OCI-LY7 (cell line): ENCODE measurements at regions not wholly inside any gene's neighbourhood (a gene's known extent, or its start where the extent isn't known, plus 50 kb on each side); places are given as distances from the start of the nearest gene placed in this dataset.

Experiments used
- BruUV-seq: library from RNA; stranded (reverse); fragments of 400-500 nt; replicated peaks from 2 replicates; lab custom pipeline; 2021; lab: Mats Ljungman, UMichigan
- CTCF ChIA-PET: fragments of 300-600 bp; sonication (Branson Sonifier 250); formaldehyde crosslinking; loops from one replicate; lab custom pipeline; 2022; ENCODE audit warnings: antibody characterized with exemption; ENCODE audit not compliant: unreplicated experiment; lab: Charles Lee
- POLR2A ChIA-PET: fragments of 300-600 bp; sonication (Branson Sonifier 250); formaldehyde crosslinking; loops from one replicate; lab custom pipeline; 2022; ENCODE audit warnings: antibody characterized with exemption; lab: Charles Lee
- DNase-seq: peaks from one replicate; pipeline ENCODE4 v3.0.0-alpha.2; 2015; ENCODE audit warnings: low spot score
- H2AFZ ChIP-seq: fragments of 200-600 bp; sonication (generic), shearing (Covaris generic); 2 replicates; pipeline ENCODE4 v1.6.1; 2014; ENCODE audit warnings: mild to moderate bottlenecking, antibody characterized with exemption, low read length, moderate library complexity
- H3K27ac ChIP-seq: fragments of 200-600 bp; sonication (generic); 2 replicates; pipeline ENCODE4 v1.5.1; 2014; ENCODE audit warnings: mixed run types, low read depth, mild to moderate bottlenecking, moderate library complexity, low read length, inconsistent platforms; ENCODE audit not compliant: poor library complexity, severe bottlenecking
- H3K36me3 ChIP-seq: fragments of 200-600 bp; sonication (generic); 2 replicates; pipeline ENCODE4 v1.6.1; 2014; ENCODE audit warnings: mild to moderate bottlenecking, antibody characterized with exemption, low read length, moderate library complexity, mixed read lengths; ENCODE audit not compliant: insufficient read depth
- H3K4me1 ChIP-seq: fragments of 200-600 bp; sonication (generic); 2 replicates; pipeline ENCODE4 v1.5.1; 2014; ENCODE audit warnings: mild to moderate bottlenecking, low read length; ENCODE audit not compliant: insufficient read depth, poor library complexity, severe bottlenecking
- H3K4me2 ChIP-seq: fragments of 200-600 bp; sonication (generic); 2 replicates; pipeline ENCODE4 v1.6.1; 2014; ENCODE audit warnings: mild to moderate bottlenecking, low read length
- H3K4me3 ChIP-seq: fragments of 200-600 bp; sonication (generic); 2 replicates; pipeline ENCODE4 v1.5.1; 2014; ENCODE audit warnings: mild to moderate bottlenecking, low read depth, low read length; ENCODE audit not compliant: poor library complexity, severe bottlenecking
- H3K79me2 ChIP-seq: fragments of 200-600 bp; sonication (generic); 2 replicates; pipeline ENCODE4 v1.6.1; 2016; ENCODE audit warnings: low read depth, mild to moderate bottlenecking, low read length, moderate library complexity, mixed read lengths; ENCODE audit not compliant: insufficient read depth
- H3K9me2 ChIP-seq: fragments of 200-600 bp; sonication (generic); 2 replicates; pipeline ENCODE4 v1.6.1; 2016; ENCODE audit warnings: mild to moderate bottlenecking, low read length, mixed read lengths; ENCODE audit not compliant: insufficient read depth
- H3K9me3 ChIP-seq: fragments of 200-600 bp; sonication (generic); 2 replicates; pipeline ENCODE4 v1.6.1; 2014; ENCODE audit warnings: mild to moderate bottlenecking, mixed run types, low read length, mixed read lengths
- H4K20me1 ChIP-seq: fragments of 200-600 bp; sonication (generic); 2 replicates; pipeline ENCODE4 v1.6.1; 2014; ENCODE audit warnings: mild to moderate bottlenecking, antibody characterized with exemption, low read length, moderate library complexity, mixed read lengths; ENCODE audit not compliant: insufficient read depth
- EZH2phosphoT487 ChIP-seq: fragments of 200-600 bp; sonication (generic); IDR thresholded peaks from 2 replicates; pipeline ENCODE4 v1.6.1; 2018; ENCODE audit warnings: low read depth, borderline replicate concordance, mild to moderate bottlenecking, mixed run types, antibody characterized with exemption, low read length, moderate library complexity, mixed read lengths
- intact Hi-C: fragments of 100-400 bp; cut with micrococcal nuclease; formaldehyde crosslinking; loops from one replicate; pipeline ENCODE4 v1.10.0; 2022; ENCODE audit not compliant: unreplicated experiment
- TF ChIP-seq, protein P1 (sequence below): fragments of 200-600 bp; sonication (generic); conservative IDR thresholded peaks from 2 replicates; pipeline ENCODE4 v1.5.1; 2014; ENCODE audit warnings: mild to moderate bottlenecking, antibody characterized with exemption, low read length, moderate library complexity, mixed read lengths

DNA sequence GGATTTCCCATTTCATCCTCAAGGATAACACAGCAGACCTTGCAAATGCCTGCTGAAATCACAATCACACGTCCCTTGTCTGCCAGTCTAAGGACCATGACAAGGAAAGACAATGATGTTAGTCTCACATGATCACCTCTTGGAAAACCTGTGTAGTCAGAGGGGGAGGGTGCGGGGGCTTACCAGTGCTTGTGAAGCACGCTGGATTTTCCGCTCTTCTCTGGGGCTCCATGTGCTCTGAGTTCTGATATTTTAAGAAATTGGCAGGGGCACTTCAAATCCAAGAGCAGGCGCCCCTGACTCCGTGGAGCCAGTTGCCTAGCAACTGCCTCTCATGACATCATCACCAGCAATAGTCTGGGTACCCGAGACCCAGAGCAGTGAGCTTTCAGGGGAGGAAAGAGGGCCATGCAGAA lies 200.9 kb upstream of the C14orf180 start:
- Histone ChIP-seq H3K4me3 (no peak overlapping the region), H2AFZ (no peak overlapping the region), H3K4me2 (no peak overlapping the region), H3K36me3 (no peaks in the 10 kb centered on the region), H3K27ac (no peak overlapping the region), H3K4me1 (no peaks in the 10 kb centered on the region), H3K79me2 (no peaks in the 10 kb centered on the region), H3K9me2 (no peaks in the 10 kb centered on the region), H4K20me1 (no peaks in the 10 kb centered on the region), H3K9me3 (no peaks in the 10 kb centered on the region)
- CTCF ChIA-PET = no interaction called here
- no peak for DNase-seq
- intact Hi-C loops = no loop called here
- POLR2A ChIA-PET = interaction anchor here (0.5 kb wide), 1 partner anchor 1171 kb away, joined by 3 read pairs; no protein-coding TSS in a partner anchor
- no TSS peak for BruUV-seq
- TF ChIP-seq, protein P1, sequence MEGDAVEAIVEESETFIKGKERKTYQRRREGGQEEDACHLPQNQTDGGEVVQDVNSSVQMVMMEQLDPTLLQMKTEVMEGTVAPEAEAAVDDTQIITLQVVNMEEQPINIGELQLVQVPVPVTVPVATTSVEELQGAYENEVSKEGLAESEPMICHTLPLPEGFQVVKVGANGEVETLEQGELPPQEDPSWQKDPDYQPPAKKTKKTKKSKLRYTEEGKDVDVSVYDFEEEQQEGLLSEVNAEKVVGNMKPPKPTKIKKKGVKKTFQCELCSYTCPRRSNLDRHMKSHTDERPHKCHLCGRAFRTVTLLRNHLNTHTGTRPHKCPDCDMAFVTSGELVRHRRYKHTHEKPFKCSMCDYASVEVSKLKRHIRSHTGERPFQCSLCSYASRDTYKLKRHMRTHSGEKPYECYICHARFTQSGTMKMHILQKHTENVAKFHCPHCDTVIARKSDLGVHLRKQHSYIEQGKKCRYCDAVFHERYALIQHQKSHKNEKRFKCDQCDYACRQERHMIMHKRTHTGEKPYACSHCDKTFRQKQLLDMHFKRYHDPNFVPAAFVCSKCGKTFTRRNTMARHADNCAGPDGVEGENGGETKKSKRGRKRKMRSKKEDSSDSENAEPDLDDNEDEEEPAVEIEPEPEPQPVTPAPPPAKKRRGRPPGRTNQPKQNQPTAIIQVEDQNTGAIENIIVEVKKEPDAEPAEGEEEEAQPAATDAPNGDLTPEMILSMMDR = no peak
- TF ChIP-seq EZH2phosphoT487 = no peak

DNA sequence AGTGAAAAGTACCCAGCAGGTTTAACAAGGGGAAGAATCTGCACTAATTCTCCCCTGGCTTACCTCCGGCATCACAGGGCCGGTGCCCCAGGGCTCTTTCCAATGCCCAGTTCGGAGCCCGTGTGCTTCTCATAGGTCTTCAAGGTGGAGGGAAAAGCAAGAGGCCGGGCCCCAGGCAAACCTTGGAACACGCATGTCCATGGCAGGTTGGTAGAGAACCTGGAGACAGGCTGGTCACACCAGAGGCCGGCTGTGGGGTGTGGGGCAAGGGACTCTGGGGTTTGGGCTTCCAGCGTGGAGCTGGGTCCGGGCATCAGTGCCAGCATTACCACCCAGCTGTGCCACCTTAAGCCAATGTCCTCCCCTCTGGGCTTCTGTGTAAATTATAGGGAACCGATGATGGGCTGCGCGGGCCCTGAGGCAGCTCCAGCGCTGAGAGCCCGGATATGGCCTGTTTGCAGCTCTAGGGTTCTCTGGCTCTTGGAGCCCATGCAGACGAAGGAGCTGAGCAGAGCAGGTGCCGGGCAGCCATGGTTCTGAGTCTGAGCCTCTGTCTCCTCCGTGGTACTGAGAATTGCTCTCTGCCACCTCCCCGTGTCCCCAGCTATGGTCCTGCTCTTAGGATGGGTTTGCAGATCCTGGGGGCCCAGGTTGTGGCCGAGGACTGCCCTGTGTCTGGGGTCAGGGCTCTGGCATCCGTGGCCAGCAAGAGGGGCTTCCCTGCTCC lies 197.0 kb upstream of the C14orf180 start:
- intact Hi-C loops = no loop called here
- no peaks in the 10 kb centered on the region for H4K20me1 ChIP-seq
- ChIA-PET CTCF (no interaction called here), POLR2A (no interaction called here)
- H3K79me2 ChIP-seq = no peaks in the 10 kb centered on the region
- no peak overlapping the region for H3K27ac ChIP-seq
- H3K36me3 ChIP-seq = no peaks in the 10 kb centered on the region
- DNase-seq = no peak
- no peak for TF ChIP-seq EZH2phosphoT487
- TF ChIP-seq, protein P1 = no peak
- no peak overlapping the region for H3K4me3 ChIP-seq
- H2AFZ ChIP-seq = no peak overlapping the region
- no TSS peak for BruUV-seq
- H3K4me2 ChIP-seq = no peak overlapping the region
- no peaks in the 10 kb centered on the region for H3K9me2 ChIP-seq
- H3K4me1 ChIP-seq = no peaks in the 10 kb centered on the region
- H3K9me3 ChIP-seq = no peaks in the 10 kb centered on the region
